CD8-positive, alpha-beta memory T cell (primary cell): ENCODE measurements at regions not wholly inside any gene's neighbourhood (a gene's known extent, or its start where the extent isn't known, plus 50 kb on each side); places are given as distances from the start of the nearest gene placed in this dataset.

Source experiments
- CTCF ChIA-PET: fragments of 350-600 bp; sonication (Branson Sonifier 250); formaldehyde crosslinking; loops from one replicate; lab custom pipeline; 2021; ENCODE audit warnings: antibody characterized with exemption; lab: Charles Lee
- POLR2A ChIA-PET: fragments of 350-600 bp; sonication (Branson Sonifier 250); formaldehyde crosslinking; loops from one replicate; lab custom pipeline; 2021; ENCODE audit warnings: antibody characterized with exemption; lab: Charles Lee
- DNase-seq, 5 donors: peaks; one replicate each; pipeline versions ENCODE4 v3.0.0 to v3.0.0-alpha.2; 2020 to 2022; ENCODE audit warnings: mixed read lengths in 1 of 5
- H3K27ac ChIP-seq: one replicate; pipeline ENCODE4 v1.7.0; 2013; ENCODE audit warnings: low read depth, mild to moderate bottlenecking, low read length, moderate library complexity
- H3K27me3 ChIP-seq: 2 replicates; pipeline ENCODE4 v1.7.0; 2013; ENCODE audit warnings: low read length, mild to moderate bottlenecking; ENCODE audit not compliant: insufficient read depth, poor library complexity, severe bottlenecking
- H3K36me3 ChIP-seq: 2 replicates; pipeline ENCODE4 v1.7.0; 2013; ENCODE audit warnings: mild to moderate bottlenecking, low read length, moderate library complexity; ENCODE audit not compliant: insufficient read depth
- H3K4me1 ChIP-seq: 2 replicates; pipeline ENCODE4 v1.7.0; 2013; ENCODE audit warnings: mild to moderate bottlenecking, low read length, moderate library complexity; ENCODE audit not compliant: insufficient read depth
- H3K4me3 ChIP-seq: 2 replicates; pipeline ENCODE4 v1.7.0; 2013; ENCODE audit warnings: mild to moderate bottlenecking, low read length
- H3K9me3 ChIP-seq: 2 replicates; pipeline ENCODE4 v1.7.0; 2013; ENCODE audit warnings: mild to moderate bottlenecking, low read length
- H3K27ac Mint-ChIP-seq, 8 donors: one replicate each; pipeline ENCODE4 v1.8.0; 2020 to 2021; ENCODE audit warnings: mixed read lengths in 8 of 8, mild to moderate bottlenecking in 6 of 8, inconsistent platforms in 3 of 8, moderate library complexity in 3 of 8
- H3K27me3 Mint-ChIP-seq, 2 donors: one replicate each; pipeline ENCODE4 v1.8.0; 2020 to 2021; ENCODE audit warnings: mixed read lengths in 2 of 2, mild to moderate bottlenecking in 1 of 2, moderate library complexity in 1 of 2
- H3K36me3 Mint-ChIP-seq, 3 donors: one replicate each; pipeline ENCODE4 v1.8.0; 2020 to 2021; ENCODE audit warnings: mixed read lengths in 3 of 3, inconsistent platforms in 1 of 3, mild to moderate bottlenecking in 1 of 3
- H3K4me1 Mint-ChIP-seq, 3 donors: one replicate each; pipeline ENCODE4 v1.8.0; 2020 to 2021; ENCODE audit warnings: mixed read lengths in 3 of 3, inconsistent platforms in 1 of 3, mild to moderate bottlenecking in 1 of 3
- H3K4me3 Mint-ChIP-seq, 7 donors: one replicate each; pipeline ENCODE4 v1.8.0; 2020 to 2021; ENCODE audit warnings: mixed read lengths in 7 of 7, mild to moderate bottlenecking in 6 of 7, moderate library complexity in 4 of 7, inconsistent platforms in 2 of 7
- H3K9me3 Mint-ChIP-seq, 5 donors: one replicate each; pipeline ENCODE4 v1.8.0; 2020 to 2022; ENCODE audit warnings: mixed read lengths in 5 of 5, mild to moderate bottlenecking in 3 of 5, moderate library complexity in 2 of 5, inconsistent platforms in 1 of 5

- POLR2A ChIA-PET: no interaction called here
- Histone ChIP-seq H3K27ac (no peak overlapping the region), H3K4me1 (peaks cover 7% of the 10 kb centered on the region), H3K27me3 (no peaks in the 10 kb centered on the region), H3K36me3 (no peaks in the 10 kb centered on the region), H3K4me3 (no peak overlapping the region), H3K9me3 (no peaks in the 10 kb centered on the region)
- no peak overlapping the region for H3K27ac Mint-ChIP-seq
- H3K9me3 Mint-ChIP-seq: peaks cover 0 to 5% (median 0%) of the 10 kb centered on the region in 5 donors
- H3K36me3 Mint-ChIP-seq: peaks cover 0 to 6% (median 0%) of the 10 kb centered on the region in 3 donors
- no peak overlapping the region for H3K4me3 Mint-ChIP-seq
- DNase-seq: no peak
- peaks cover 3 to 6% (median 4%) of the 10 kb centered on the region in 3 donors for H3K4me1 Mint-ChIP-seq
- H3K27me3 Mint-ChIP-seq: peaks cover 4 to 16% of the 10 kb centered on the region in 2 donors
- CTCF ChIA-PET: no interaction called here
These were observed 71.6 kb upstream of the RFX8 start for GRCh38 chr2:101546376-101547058.

GRCh38 chr2:101545950-101546349 lies 71.0 kb upstream of the RFX8 start:
- peaks cover 0 to under 1% (median 0%) of the 10 kb centered on the region in 3 donors for H3K4me1 Mint-ChIP-seq
- peaks cover 4 to 16% of the 10 kb centered on the region in 2 donors for H3K27me3 Mint-ChIP-seq
- no peak overlapping the region for H3K4me3 Mint-ChIP-seq
- H3K36me3 Mint-ChIP-seq: peaks cover 0 to 6% (median 0%) of the 10 kb centered on the region in 3 donors
- Histone ChIP-seq H3K4me1 (peaks cover 1% of the 10 kb centered on the region), H3K9me3 (no peaks in the 10 kb centered on the region), H3K4me3 (no peak overlapping the region), H3K36me3 (no peaks in the 10 kb centered on the region), H3K27ac (no peak overlapping the region), H3K27me3 (no peaks in the 10 kb centered on the region)
- DNase-seq: no peak
- no peak overlapping the region for H3K27ac Mint-ChIP-seq
- ChIA-PET POLR2A (no interaction called here), CTCF (no interaction called here)
- H3K9me3 Mint-ChIP-seq: peaks cover 0 to 5% (median 0%) of the 10 kb centered on the region in 5 donors

DNA sequence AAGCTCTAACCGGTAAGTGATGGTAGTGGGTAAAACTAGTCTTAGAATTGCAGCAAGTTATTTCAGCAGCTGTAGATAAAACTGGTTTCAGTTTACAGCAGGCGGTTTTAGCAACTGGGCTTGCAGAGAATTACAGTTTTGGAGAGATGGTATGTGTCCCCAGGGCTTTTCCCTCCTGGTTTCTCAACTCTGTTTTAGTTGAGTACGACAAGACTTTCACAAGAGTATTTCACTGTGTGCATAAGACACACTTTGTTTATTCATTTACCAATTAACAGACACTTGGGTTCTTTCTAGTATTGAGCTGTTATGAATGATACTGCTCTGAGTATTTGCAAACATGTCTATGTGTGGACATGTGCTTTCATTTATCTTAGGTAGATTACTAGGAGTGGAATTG lies 65.6 kb upstream of the RFX8 start:
- H3K27me3 Mint-ChIP-seq: peaks cover 0 to 9% of the 10 kb centered on the region in 2 donors
- H3K9me3 ChIP-seq: no peaks in the 10 kb centered on the region
- no peak overlapping the region for H3K27ac ChIP-seq
- H3K36me3 ChIP-seq: no peaks in the 10 kb centered on the region
- no peaks in the 10 kb centered on the region for H3K4me1 ChIP-seq
- H3K36me3 Mint-ChIP-seq: peaks cover 0 to 3% (median 0%) of the 10 kb centered on the region in 3 donors
- H3K27me3 ChIP-seq: no peaks in the 10 kb centered on the region
- no peak overlapping the region for H3K4me3 ChIP-seq
- peaks cover 0 to 5% (median 0%) of the 10 kb centered on the region in 5 donors for H3K9me3 Mint-ChIP-seq
- H3K27ac Mint-ChIP-seq: no peak overlapping the region
- ChIA-PET POLR2A (no interaction called here), CTCF (no interaction called here)
- no peaks in the 10 kb centered on the region for H3K4me1 Mint-ChIP-seq
- no peak overlapping the region for H3K4me3 Mint-ChIP-seq
- DNase-seq: no peak

DNA sequence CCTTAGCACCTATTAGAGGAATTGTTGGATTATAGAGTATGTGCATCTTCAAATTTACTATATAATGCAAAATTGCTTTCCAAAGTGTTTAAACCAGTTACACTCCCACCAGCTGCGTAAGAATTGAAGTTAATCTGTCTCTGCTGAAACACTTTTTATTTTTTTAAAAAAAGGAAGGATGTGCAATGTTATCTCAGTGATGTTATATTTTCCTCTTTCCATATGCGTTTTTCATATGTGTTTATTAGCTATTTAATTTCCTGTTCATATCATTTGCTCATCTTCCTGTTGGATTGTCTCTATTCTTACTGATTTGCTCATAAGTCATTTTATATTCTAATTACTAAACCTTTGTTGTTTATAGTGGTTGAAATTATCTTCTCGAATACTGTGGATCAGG lies 63.2 kb upstream of the RFX8 start:
- no peak overlapping the region for H3K27ac ChIP-seq
- Mint-ChIP-seq H3K4me1 (no peaks in the 10 kb centered on the region), H3K9me3 (no peaks in the 10 kb centered on the region), H3K4me3 (no peak overlapping the region), H3K36me3 (no peaks in the 10 kb centered on the region), H3K27me3 (no peaks in the 10 kb centered on the region), H3K27ac (no peak overlapping the region)
- no peaks in the 10 kb centered on the region for H3K4me1 ChIP-seq
- H3K4me3 ChIP-seq: no peak overlapping the region
- H3K36me3 ChIP-seq: no peaks in the 10 kb centered on the region
- no peaks in the 10 kb centered on the region for H3K9me3 ChIP-seq
- DNase-seq: no peak
- ChIA-PET POLR2A (no interaction called here), CTCF (no interaction called here)
- no peaks in the 10 kb centered on the region for H3K27me3 ChIP-seq

DNA sequence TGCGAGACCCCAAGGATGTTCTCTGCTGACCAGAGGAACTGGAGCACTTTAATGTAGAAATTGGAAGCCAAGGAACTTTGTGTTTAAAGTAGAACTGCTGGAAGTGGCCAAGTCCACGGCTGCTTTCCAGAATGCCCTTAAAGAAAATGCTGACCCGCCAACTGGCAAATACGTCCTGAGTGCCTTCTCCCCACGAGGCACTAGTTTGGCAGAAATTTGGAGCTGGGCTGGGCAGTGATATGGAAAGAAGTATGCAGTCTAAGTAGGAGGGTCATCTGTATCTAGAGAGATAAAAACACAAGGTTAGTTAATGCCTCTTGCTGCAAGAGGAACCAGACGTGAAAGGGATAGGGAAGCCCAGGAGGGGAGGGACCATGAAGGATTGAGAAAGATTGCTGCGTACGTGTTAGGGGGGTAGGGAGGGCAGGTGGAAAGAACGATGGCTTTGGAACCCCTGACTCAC lies 59.3 kb upstream of the RFX8 start:
- Mint-ChIP-seq H3K27me3 (no peaks in the 10 kb centered on the region), H3K27ac (no peak overlapping the region), H3K9me3 (no peaks in the 10 kb centered on the region), H3K36me3 (no peaks in the 10 kb centered on the region), H3K4me1 (no peaks in the 10 kb centered on the region), H3K4me3 (no peak overlapping the region)
- CTCF ChIA-PET: no interaction called here
- no peaks in the 10 kb centered on the region for H3K27me3 ChIP-seq
- no peaks in the 10 kb centered on the region for H3K4me1 ChIP-seq
- DNase-seq: no peak
- POLR2A ChIA-PET: no interaction called here
- no peaks in the 10 kb centered on the region for H3K36me3 ChIP-seq
- no peak overlapping the region for H3K27ac ChIP-seq
- H3K9me3 ChIP-seq: no peaks in the 10 kb centered on the region
- H3K4me3 ChIP-seq: no peak overlapping the region

DNA sequence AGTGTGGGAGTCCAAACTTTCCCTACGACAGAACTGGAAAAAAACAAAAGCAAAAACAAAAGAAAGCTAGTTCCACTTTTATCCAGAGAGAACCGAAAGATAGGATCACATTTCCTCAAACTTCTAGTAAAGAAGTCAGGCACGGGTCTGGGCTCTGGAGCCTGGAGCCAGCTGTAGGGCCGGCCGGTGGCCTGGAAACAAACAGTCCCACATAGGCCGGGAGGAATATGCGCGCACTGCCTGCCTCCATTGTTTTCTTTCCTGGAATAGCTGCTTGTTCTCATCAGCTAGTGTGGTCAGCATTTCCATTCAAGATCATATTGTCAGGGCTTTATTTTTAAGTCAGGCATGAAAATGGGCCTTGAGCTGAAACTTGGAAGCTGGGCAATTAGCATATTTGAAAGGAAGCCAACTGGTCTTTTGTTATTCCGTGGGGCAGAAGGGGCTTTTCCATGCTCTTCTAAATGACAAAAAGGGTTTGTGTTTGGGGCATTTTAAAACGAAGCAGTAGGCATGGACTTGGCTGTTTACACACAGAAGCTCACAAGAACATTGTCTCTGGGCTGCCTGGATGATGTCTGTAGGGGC lies 58.7 kb upstream of the RFX8 start:
- H3K4me1 ChIP-seq: no peaks in the 10 kb centered on the region
- no peaks in the 10 kb centered on the region for H3K36me3 ChIP-seq
- H3K9me3 ChIP-seq: no peaks in the 10 kb centered on the region
- Mint-ChIP-seq H3K36me3 (no peaks in the 10 kb centered on the region), H3K27ac (peak overlapping the region in 1 of 8 donors; percentile 6), H3K4me1 (no peaks in the 10 kb centered on the region), H3K9me3 (no peaks in the 10 kb centered on the region), H3K4me3 (no peak overlapping the region), H3K27me3 (no peaks in the 10 kb centered on the region)
- H3K27me3 ChIP-seq: no peaks in the 10 kb centered on the region
- no peak overlapping the region for H3K4me3 ChIP-seq
- ChIA-PET POLR2A (no interaction called here), CTCF (no interaction called here)
- no peak overlapping the region for H3K27ac ChIP-seq
- no peak for DNase-seq

- no peaks in the 10 kb centered on the region for H3K36me3 Mint-ChIP-seq
These were observed 53.6 kb upstream of the RFX8 start for GRCh38 chr2:101528501-101528900.

DNA sequence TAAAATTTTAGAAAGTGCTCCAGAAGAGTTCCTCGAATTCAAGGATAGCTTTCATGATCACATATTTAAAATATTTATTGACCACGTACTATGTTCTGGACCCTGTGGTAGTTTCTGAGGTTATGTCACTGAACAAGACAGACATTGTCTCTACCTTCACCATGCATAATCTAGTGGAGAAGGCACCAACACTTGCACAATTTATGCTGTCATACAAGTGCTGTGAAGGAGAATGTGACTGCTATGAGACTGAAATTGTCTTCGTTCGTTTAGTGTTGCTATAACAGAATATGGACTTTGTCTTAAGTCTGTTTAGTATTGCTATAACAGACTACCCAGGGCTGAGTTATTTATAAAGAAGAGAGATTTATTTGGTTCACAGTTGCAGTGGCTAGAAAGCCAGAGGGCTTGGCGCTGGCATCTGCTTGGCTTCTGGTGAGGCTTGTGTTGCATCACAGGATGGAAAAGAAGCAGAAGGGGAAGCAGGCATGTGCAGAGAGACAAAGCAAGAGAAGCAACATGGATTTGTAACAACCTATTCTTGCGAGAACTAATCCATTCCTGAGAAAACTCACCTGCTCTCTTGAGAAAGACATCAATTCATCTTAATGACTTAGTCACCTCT lies 50.0 kb upstream of the RFX8 start:
- Mint-ChIP-seq H3K27me3 (peaks cover 4 to 20% of the 10 kb centered on the region in 2 donors), H3K4me1 (no peaks in the 10 kb centered on the region), H3K27ac (peak overlapping the region in 1 of 8 donors; percentile 34), H3K36me3 (no peaks in the 10 kb centered on the region), H3K9me3 (no peaks in the 10 kb centered on the region), H3K4me3 (no peak overlapping the region)
- Histone ChIP-seq H3K9me3 (no peaks in the 10 kb centered on the region), H3K36me3 (no peaks in the 10 kb centered on the region), H3K27ac (no peak overlapping the region), H3K4me1 (no peaks in the 10 kb centered on the region), H3K4me3 (no peak overlapping the region), H3K27me3 (no peaks in the 10 kb centered on the region)
- CTCF ChIA-PET: no interaction called here
- POLR2A ChIA-PET: no interaction called here
- no peak for DNase-seq

More at GRCh38 chr2:101528501-101528900, 53.6 kb upstream of the RFX8 start:
- H3K27me3 ChIP-seq: no peaks in the 10 kb centered on the region
- no peak overlapping the region for H3K4me3 ChIP-seq
- no peaks in the 10 kb centered on the region for H3K9me3 ChIP-seq
- Mint-ChIP-seq H3K9me3 (no peaks in the 10 kb centered on the region), H3K27ac (no peak overlapping the region), H3K27me3 (peaks cover 3 to 10% of the 10 kb centered on the region in 2 donors), H3K4me1 (no peaks in the 10 kb centered on the region), H3K4me3 (no peak overlapping the region)
- CTCF ChIA-PET: no interaction called here
- no peak for DNase-seq
- POLR2A ChIA-PET: no interaction called here
- H3K27ac ChIP-seq: no peak overlapping the region
- no peaks in the 10 kb centered on the region for H3K4me1 ChIP-seq
- H3K36me3 ChIP-seq: no peaks in the 10 kb centered on the region
